Progenitor cell of endocrine pancreas (in vitro differentiated cells): ENCODE measurements at regions not wholly inside any gene's neighbourhood (a gene's known extent, or its start where the extent isn't known, plus 50 kb on each side); places are given as distances from the start of the nearest gene placed in this dataset.

Experiments used
- DNase-seq: peaks from one replicate; pipeline ENCODE4 v3.0.0; 2021; ENCODE audit warnings: low spot score; ENCODE audit not compliant: unreplicated experiment
- H3K27ac Mint-ChIP-seq: 2 replicates; pipeline ENCODE4 v1.8.0; 2021; ENCODE audit warnings: mild to moderate bottlenecking, moderate library complexity, mixed read lengths
- H3K27me3 Mint-ChIP-seq: 2 replicates; pipeline ENCODE4 v1.8.0; 2021; ENCODE audit warnings: mixed read lengths
- H3K36me3 Mint-ChIP-seq: 2 replicates; pipeline ENCODE4 v1.8.0; 2022; ENCODE audit warnings: mixed read lengths; ENCODE audit not compliant: insufficient read depth
- H3K4me1 Mint-ChIP-seq: 2 replicates; pipeline ENCODE4 v1.8.0; 2021; ENCODE audit warnings: low read depth, mixed read lengths
- H3K4me3 Mint-ChIP-seq: 2 replicates; pipeline ENCODE4 v1.8.0; 2021; ENCODE audit warnings: low read depth, mild to moderate bottlenecking, moderate library complexity, mixed read lengths
- H3K9me3 Mint-ChIP-seq: 2 replicates; pipeline ENCODE4 v1.8.0; 2021; ENCODE audit warnings: low read depth, mixed read lengths
- TF ChIP-seq, protein P1 (sequence below): fragments of 200-600 bp; sonication (generic); IDR thresholded peaks from one replicate; pipeline ENCODE4 v1.5.0; 2021; ENCODE audit warnings: antibody characterized with exemption, mild to moderate bottlenecking; ENCODE audit not compliant: unreplicated experiment

DNA sequence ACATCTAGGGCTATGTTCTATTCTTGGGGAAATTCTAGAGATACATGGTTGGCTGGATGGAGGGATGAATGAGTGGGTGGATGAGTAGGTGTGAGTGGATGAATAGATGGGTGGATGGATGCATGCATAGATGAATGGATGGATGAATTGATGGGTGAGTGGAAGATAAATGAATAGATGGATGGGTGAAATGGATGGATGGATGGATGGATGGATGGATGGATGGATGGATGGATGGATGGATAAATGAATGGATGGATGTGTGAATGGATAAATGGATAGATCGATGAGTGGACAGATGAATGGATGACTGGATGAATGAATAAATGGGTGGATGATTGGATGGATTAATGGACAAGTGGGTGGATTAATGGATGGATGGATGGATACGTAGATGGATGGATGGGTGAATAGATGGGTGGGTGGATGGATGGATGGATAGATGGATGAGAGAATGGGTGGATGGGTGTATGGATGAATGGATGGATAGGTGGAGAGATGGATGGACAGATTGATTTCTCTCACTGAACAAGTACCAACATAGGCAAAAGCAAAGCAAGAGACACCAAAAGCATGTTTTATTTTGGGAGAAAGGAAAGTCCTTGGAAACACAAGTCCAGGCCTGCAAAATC, 143.2 kb downstream of the TSHZ3 start:
- Mint-ChIP-seq H3K9me3 (no peaks in the 10 kb centered on the region), H3K27ac (no peak overlapping the region), H3K4me1 (no peaks in the 10 kb centered on the region), H3K4me3 (no peak overlapping the region), H3K27me3 (peaks cover 38% of the 10 kb centered on the region), H3K36me3 (no peaks in the 10 kb centered on the region)
- no peak for DNase-seq
- TF ChIP-seq, protein P1, sequence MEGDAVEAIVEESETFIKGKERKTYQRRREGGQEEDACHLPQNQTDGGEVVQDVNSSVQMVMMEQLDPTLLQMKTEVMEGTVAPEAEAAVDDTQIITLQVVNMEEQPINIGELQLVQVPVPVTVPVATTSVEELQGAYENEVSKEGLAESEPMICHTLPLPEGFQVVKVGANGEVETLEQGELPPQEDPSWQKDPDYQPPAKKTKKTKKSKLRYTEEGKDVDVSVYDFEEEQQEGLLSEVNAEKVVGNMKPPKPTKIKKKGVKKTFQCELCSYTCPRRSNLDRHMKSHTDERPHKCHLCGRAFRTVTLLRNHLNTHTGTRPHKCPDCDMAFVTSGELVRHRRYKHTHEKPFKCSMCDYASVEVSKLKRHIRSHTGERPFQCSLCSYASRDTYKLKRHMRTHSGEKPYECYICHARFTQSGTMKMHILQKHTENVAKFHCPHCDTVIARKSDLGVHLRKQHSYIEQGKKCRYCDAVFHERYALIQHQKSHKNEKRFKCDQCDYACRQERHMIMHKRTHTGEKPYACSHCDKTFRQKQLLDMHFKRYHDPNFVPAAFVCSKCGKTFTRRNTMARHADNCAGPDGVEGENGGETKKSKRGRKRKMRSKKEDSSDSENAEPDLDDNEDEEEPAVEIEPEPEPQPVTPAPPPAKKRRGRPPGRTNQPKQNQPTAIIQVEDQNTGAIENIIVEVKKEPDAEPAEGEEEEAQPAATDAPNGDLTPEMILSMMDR: no peak

DNA sequence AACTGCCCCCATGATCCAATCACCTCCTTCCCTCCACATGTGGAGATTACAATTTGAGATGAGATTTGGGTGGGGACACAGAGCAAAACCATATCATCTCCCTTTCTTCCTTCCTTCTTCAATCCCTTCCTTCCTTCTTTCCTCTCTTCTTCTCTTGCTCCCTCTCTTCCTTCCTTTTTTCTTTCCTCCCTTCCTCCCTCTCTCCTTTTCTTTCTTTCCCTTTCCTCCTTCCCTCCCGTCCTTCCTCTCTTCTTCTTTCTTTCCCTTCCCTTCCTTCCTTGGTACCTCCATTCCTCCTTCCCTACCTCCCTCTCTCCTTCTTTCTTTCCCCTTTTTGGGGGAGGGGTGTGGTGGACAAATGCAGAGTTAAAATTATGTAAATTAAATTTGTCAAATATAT, 145.1 kb downstream of the TSHZ3 start:
- H3K4me1 Mint-ChIP-seq: no peaks in the 10 kb centered on the region
- peaks cover 4% of the 10 kb centered on the region for H3K9me3 Mint-ChIP-seq
- TF ChIP-seq, protein P1: no peak
- H3K27ac Mint-ChIP-seq: no peak overlapping the region
- no peak overlapping the region for H3K4me3 Mint-ChIP-seq
- no peaks in the 10 kb centered on the region for H3K36me3 Mint-ChIP-seq
- no peak for DNase-seq
- peaks cover 38% of the 10 kb centered on the region for H3K27me3 Mint-ChIP-seq

DNA sequence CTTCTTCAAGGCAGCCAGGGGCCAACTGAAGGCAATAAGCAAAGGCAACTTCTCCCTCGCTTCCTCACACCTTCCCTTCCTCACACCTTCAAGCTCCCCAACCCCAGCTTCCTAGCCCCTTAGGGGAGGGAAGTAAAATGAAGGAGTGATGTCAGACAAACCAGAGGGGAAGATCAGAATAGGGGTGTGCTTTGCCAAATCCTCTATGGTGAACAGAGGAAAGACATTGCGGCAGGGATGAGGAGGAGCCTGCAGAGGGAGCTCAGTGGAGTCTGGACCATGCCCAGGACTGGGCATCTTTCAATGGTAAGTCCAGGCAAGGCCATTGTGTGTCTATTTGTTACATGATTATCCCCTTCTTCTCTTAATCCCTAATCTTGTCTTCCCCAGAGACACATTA, 164.0 kb downstream of the TSHZ3 start:
- Mint-ChIP-seq H3K36me3 (no peaks in the 10 kb centered on the region), H3K9me3 (peaks cover 10% of the 10 kb centered on the region), H3K4me3 (no peak overlapping the region), H3K27me3 (peaks cover 2% of the 10 kb centered on the region), H3K27ac (no peak overlapping the region), H3K4me1 (no peaks in the 10 kb centered on the region)
- DNase-seq: no peak
- TF ChIP-seq, protein P1: no peak

DNA sequence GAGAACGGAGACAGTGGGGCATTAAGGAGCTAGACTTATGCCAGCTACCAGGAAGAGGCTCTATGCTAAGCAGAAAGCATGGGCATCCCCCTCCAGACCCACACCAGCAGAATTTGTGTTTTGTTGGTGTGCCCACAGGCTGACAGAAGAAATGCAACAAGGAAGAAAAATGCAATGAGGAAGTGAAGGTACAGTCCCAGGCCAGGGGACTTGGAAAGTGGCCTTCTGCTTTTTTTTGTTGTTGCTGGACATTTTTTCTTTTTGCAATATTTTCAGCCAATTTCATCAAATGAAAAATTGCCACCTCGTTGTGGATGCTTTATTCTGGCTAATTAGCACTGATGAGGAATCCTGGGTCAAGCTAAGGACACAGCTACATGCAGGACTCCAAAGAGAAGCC, 167.7 kb downstream of the TSHZ3 start:
- H3K27ac Mint-ChIP-seq: no peak overlapping the region
- TF ChIP-seq, protein P1: no peak
- no peaks in the 10 kb centered on the region for H3K4me1 Mint-ChIP-seq
- peaks cover 8% of the 10 kb centered on the region for H3K27me3 Mint-ChIP-seq
- peaks cover 2% of the 10 kb centered on the region for H3K9me3 Mint-ChIP-seq
- no peaks in the 10 kb centered on the region for H3K36me3 Mint-ChIP-seq
- DNase-seq: no peak
- no peak overlapping the region for H3K4me3 Mint-ChIP-seq

DNA sequence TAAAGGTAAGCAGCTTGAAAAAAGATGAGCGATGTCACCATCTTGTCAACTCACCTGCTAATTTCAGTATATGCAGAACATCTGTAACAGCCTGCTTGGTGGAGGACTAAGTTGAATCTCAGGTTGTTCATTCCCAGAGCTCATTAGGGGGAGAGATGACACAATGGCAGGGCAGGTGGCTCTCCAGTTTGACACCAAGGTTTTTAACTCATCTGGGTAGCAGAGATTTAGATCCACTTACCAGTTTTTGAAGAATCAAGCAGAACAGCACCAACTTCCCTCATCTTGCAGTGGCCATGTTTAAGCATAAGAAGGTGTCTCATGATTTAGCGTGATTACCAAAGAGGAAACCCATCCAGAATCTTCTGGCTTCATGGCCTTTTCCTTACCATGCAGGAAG, 168.3 kb downstream of the TSHZ3 start:
- Mint-ChIP-seq H3K4me3 (no peak overlapping the region), H3K9me3 (peaks cover 2% of the 10 kb centered on the region), H3K27ac (no peak overlapping the region), H3K27me3 (peaks cover 13% of the 10 kb centered on the region), H3K36me3 (no peaks in the 10 kb centered on the region), H3K4me1 (no peaks in the 10 kb centered on the region)
- TF ChIP-seq, protein P1: no peak
- DNase-seq: no peak
